Adrenal gland (tissue), 9 donors: ENCODE measurements at regions not wholly inside any gene's neighbourhood (a gene's known extent, or its start where the extent isn't known, plus 50 kb on each side); places are given as distances from the start of the nearest gene placed in this dataset.

Experiments
- DNase-seq, 7 donors: peaks; one replicate each; pipeline ENCODE4 v3.0.0-alpha.2; 2019 to 2020
- H3K27ac ChIP-seq, 5 donors: fragments of 200-600 bp; sonication (generic) in 4 of 5; 1 replicate in 3 of 5; 2 replicates in 2 of 5; pipeline versions ENCODE4 v1.5.1 to v1.8.0; 2016 to 2020; ENCODE audit warnings: mild to moderate bottlenecking in 1 of 5
- H3K27me3 ChIP-seq: fragments of 200-600 bp; 2 replicates; pipeline ENCODE4 v1.8.0; 2021
- H3K36me3 ChIP-seq, 2 donors: fragments of 200-600 bp; replicated peaks in 1 of 2; 1 replicate in 1 of 2; 2 replicates in 1 of 2; pipeline versions ENCODE4 v1.5.1 to v1.8.0; 2018 to 2022
- H3K4me1 ChIP-seq, 2 donors: fragments of 200-600 bp; replicated peaks in 1 of 2; 1 replicate in 1 of 2; 2 replicates in 1 of 2; pipeline versions ENCODE4 v1.5.1 to v1.8.0; 2018 to 2021
- H3K4me3 ChIP-seq, 4 donors: fragments of 200-600 bp; sonication (generic) in 3 of 4; one replicate each; pipeline ENCODE4 v1.5.1; 2016 to 2018
- H3K9me3 ChIP-seq, 3 donors: fragments of 200-600 bp; sonication (generic) in 1 of 3; replicated peaks in 1 of 3; 1 replicate in 2 of 3; 2 replicates in 1 of 3; pipeline versions ENCODE4 v1.5.1 to v1.8.0; 2016 to 2021
- POLR2A ChIP-seq, 2 donors: fragments of 450-650 bp; IDR thresholded peaks; one replicate each; pipeline ENCODE4 v1.6.1; 2017; ENCODE audit warnings: antibody characterized with exemption in 2 of 2, mild to moderate bottlenecking in 2 of 2, moderate library complexity in 1 of 2
- WGBS, 4 donors: extraction: QIAGEN DNeasy Blood & Tissue Kit in 2 of 4; methylation state at CpG; one replicate each; pipeline versions ENCODE4 v1.1.5 to v1.1.7; 2013 to 2017; 5-methylcytosine and 5-hydroxymethylcytosine counted together
- intact Hi-C, 2 donors: fragments of 100-400 bp; cut with DNase I; formaldehyde crosslinking; loops; one replicate each; pipeline versions ENCODE4 v1.14.1 to v1.15.0; 2022 to 2023
- TF ChIP-seq, protein P1 (sequence below), 6 experiments: fragments of 450-650 bp in 4 of 6; fragments of 200-600 bp in 2 of 6; sonication (generic) in 1 of 6; IDR thresholded peaks; 1 replicate in 5 of 6; 2 replicates in 1 of 6; pipeline versions ENCODE4 v1.5.1 to v1.8.0; 2016 to 2021; ENCODE audit warnings: antibody characterized with exemption in 6 of 6, mild to moderate bottlenecking in 2 of 6, moderate library complexity in 1 of 6
- donor health status: healthy with polysubstance abuse.
- donor health status: Bipolar disorder and iron deficiency.
- donor health status: DM: yes; HTN: yes; CAD: no.
- donor health status: DM: no; HTN: no; CAD: no.
- donor health status: DM: no; HTN: no; CAD: no.

GRCh38 chr3:64308931-64309330, 83.7 kb upstream of the PRICKLE2 start:
- Histone ChIP-seq H3K4me1 (peaks cover 0 to 8% of the 10 kb centered on the region in 2 donors), H3K36me3 (no peaks in the 10 kb centered on the region), H3K27me3 (no peaks in the 10 kb centered on the region), H3K4me3 (no peak overlapping the region), H3K9me3 (no peaks in the 10 kb centered on the region), H3K27ac (no peak overlapping the region)
- WGBS, 4 donors = 88 to 100% (median 91%) methylated on average over 1 of the region's 1 CpG
- intact Hi-C loops = no loop called here
- DNase-seq = no peak
- TF ChIP-seq, protein P1, sequence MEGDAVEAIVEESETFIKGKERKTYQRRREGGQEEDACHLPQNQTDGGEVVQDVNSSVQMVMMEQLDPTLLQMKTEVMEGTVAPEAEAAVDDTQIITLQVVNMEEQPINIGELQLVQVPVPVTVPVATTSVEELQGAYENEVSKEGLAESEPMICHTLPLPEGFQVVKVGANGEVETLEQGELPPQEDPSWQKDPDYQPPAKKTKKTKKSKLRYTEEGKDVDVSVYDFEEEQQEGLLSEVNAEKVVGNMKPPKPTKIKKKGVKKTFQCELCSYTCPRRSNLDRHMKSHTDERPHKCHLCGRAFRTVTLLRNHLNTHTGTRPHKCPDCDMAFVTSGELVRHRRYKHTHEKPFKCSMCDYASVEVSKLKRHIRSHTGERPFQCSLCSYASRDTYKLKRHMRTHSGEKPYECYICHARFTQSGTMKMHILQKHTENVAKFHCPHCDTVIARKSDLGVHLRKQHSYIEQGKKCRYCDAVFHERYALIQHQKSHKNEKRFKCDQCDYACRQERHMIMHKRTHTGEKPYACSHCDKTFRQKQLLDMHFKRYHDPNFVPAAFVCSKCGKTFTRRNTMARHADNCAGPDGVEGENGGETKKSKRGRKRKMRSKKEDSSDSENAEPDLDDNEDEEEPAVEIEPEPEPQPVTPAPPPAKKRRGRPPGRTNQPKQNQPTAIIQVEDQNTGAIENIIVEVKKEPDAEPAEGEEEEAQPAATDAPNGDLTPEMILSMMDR (IDR thresholded peaks at IDR 0.05) = no peak
- no peak for TF ChIP-seq POLR2A (IDR thresholded peaks at IDR 0.05)

DNA sequence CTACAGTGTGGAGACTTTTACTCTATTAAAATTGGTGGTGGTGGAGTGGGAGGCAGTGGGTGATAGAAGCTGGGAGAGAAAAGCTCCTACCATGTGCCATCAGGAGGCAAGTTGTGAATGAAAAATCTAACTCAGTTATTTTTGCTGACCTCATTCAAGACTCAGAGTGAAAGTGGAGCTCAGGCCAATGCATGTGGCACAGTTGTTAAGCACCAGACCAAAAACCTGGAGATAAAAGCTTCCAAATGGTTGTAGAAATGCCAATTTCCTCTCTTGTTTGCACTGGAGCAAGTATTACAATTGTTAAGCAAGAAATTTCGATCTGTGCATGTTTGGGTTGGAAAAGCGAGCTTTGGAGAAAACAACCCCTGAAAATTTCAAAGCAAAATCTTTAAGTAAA, 81.5 kb upstream of the PRICKLE2 start:
- DNase-seq = no peak

DNA sequence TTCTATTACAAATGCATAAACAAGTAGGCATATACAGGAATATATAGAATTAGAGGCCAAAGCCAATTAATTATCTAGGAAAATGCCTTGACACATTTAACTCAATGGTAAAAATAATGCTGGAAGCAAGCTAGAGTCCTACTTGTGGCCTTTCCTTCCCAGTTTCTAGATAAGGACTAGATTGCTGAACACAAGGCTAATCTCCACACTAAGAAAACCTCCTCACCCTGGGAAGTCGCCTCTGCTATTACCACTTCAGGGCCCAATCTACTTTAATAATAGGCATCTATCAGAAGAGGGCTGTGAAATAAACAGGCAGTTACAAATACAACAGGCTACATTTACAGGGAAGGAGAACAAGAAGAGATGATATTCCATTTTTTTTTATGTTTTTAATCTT, 80.5 kb upstream of the PRICKLE2 start:
- TF ChIP-seq, protein P1 (IDR thresholded peaks at IDR 0.05) = no peak
- no peak for TF ChIP-seq POLR2A (IDR thresholded peaks at IDR 0.05)
- no peak overlapping the region for H3K27ac ChIP-seq
- no peaks in the 10 kb centered on the region for H3K4me1 ChIP-seq
- intact Hi-C loops = no loop called here
- H3K36me3 ChIP-seq = no peaks in the 10 kb centered on the region
- no peak overlapping the region for H3K4me3 ChIP-seq
- 93 to 100% (median 95%) methylated on average over 1 of the region's 1 CpG for WGBS, 4 donors
- H3K9me3 ChIP-seq = no peaks in the 10 kb centered on the region
- no peaks in the 10 kb centered on the region for H3K27me3 ChIP-seq
- no peak for DNase-seq

More for the DNA sequence above, 81.5 kb upstream of the PRICKLE2 start:
- Histone ChIP-seq H3K27me3 (no peaks in the 10 kb centered on the region), H3K27ac (no peak overlapping the region), H3K4me1 (peaks cover 0 to 6% of the 10 kb centered on the region in 2 donors), H3K4me3 (no peak overlapping the region), H3K36me3 (no peaks in the 10 kb centered on the region), H3K9me3 (no peaks in the 10 kb centered on the region)
- 77 to 91% (median 85%) methylated on average over 2 of the region's 2 CpGs for WGBS, 4 donors
- intact Hi-C loops = no loop called here
- no peak for TF ChIP-seq POLR2A (IDR thresholded peaks at IDR 0.05)
- TF ChIP-seq, protein P1 (IDR thresholded peaks at IDR 0.05) = no peak

- Histone ChIP-seq H3K27ac (no peak overlapping the region), H3K27me3 (no peaks in the 10 kb centered on the region), H3K4me3 (no peak overlapping the region), H3K9me3 (no peaks in the 10 kb centered on the region), H3K4me1 (no peaks in the 10 kb centered on the region), H3K36me3 (no peaks in the 10 kb centered on the region)
- TF ChIP-seq, protein P1 (IDR thresholded peaks at IDR 0.05) = no peak
- TF ChIP-seq POLR2A (IDR thresholded peaks at IDR 0.05) = no peak
- 95 to 97% (median 96%) methylated on average over 6 to 8 of the region's 8 CpGs for WGBS, 4 donors
- intact Hi-C loops = no loop called here
- DNase-seq = no peak
Observed at GRCh38 chr3:64304828-64305410, 79.7 kb upstream of the PRICKLE2 start.
